Vagina (tissue), 2 donors: ENCODE measurements at regions not wholly inside any gene's neighbourhood (a gene's known extent, or its start where the extent isn't known, plus 50 kb on each side); places are given as distances from the start of the nearest gene placed in this dataset.

Experiments used
- CTCF ChIP-seq, 3 experiments: fragments of 450-650 bp in 2 of 3; fragments of 200-600 bp in 1 of 3; sonication (generic) in 1 of 3; IDR thresholded peaks; one replicate each; pipeline ENCODE4 v1.5.1; 2017 to 2019; ENCODE audit warnings: antibody characterized with exemption in 3 of 3, mild to moderate bottlenecking in 2 of 3, moderate library complexity in 2 of 3
- POLR2A ChIP-seq, 2 donors: fragments of 450-650 bp; IDR thresholded peaks; one replicate each; pipeline ENCODE4 v1.6.1; 2017; ENCODE audit warnings: antibody characterized with exemption in 2 of 2, mild to moderate bottlenecking in 2 of 2, moderate library complexity in 2 of 2

DNA sequence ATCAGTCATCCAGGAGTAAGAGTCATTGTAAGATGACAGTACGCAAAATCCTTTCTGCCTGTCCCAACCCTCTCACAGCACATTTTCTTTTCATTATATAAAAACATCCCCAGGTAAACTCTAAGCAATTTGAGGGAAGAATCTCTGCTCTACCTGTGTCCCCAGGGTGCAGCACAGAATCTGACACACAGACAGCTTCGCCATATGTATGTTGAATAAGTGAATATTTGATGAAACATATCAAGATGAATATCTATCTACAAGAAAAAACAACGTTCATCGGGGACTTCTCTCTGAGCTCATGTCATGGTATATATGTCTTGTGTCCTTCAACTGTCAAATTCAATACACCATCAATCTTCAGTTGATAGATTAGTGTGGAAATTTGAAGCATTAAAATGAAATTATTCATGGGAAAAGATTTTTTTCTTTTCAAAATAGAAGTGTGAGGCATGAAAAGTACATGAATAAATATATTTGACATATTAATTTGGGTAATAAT lies 94.5 kb upstream of the KYNU start:
- TF ChIP-seq CTCF (IDR thresholded peaks at IDR 0.05) (no peak), POLR2A (IDR thresholded peaks at IDR 0.05) (no peak)
